ENCODE measurements at regions not wholly inside any gene's neighbourhood (a gene's known extent, or its start where the extent isn't known, plus 50 kb on each side); places are given as distances from the start of the nearest gene placed in this dataset.

GRCh38 chr7:121563177-121563576 lies 167.1 kb upstream of the FAM3C start:
- TF ChIP-seq CTCF (IDR thresholded peaks at IDR 0.05; ENCODE audit: borderline replicate concordance, extremely low read depth, insufficient read depth), result no peak
- Histone ChIP-seq H3K4me1 (ENCODE audit: control insufficient read depth in 2 of 3, insufficient read depth in 2 of 3, low read depth in 1 of 3, low read length in 3 of 3) (no peaks in the 10 kb centered on the region), H3K9ac (ENCODE audit: low read length in 3 of 3) (no peak overlapping the region), H3K9me3 (ENCODE audit: control insufficient read depth in 2 of 3, insufficient read depth in 1 of 3, low read length in 3 of 3) (no peaks in the 10 kb centered on the region), H3K36me3 (ENCODE audit: control insufficient read depth in 2 of 3, insufficient read depth in 3 of 3, low read length in 3 of 3) (no peaks in the 10 kb centered on the region), H3K27me3 (ENCODE audit: control insufficient read depth, insufficient read depth, low read length) (no peaks in the 10 kb centered on the region), H3K27ac (ENCODE audit: low read depth in 2 of 2, low read length in 2 of 2) (no peak overlapping the region), H3K4me3 (ENCODE audit: low read length in 3 of 3) (no peak overlapping the region)
- DNase-seq (no peak), FAIRE-seq (no peak)
- intact Hi-C loops (cut with DNase I), result no loop called here

- intact Hi-C loops (cut with DNase I), result no loop called here
- DNase-seq (no peak), FAIRE-seq (no peak)
- TF ChIP-seq CTCF (IDR thresholded peaks at IDR 0.05; ENCODE audit: borderline replicate concordance, extremely low read depth, insufficient read depth), result no peak
- no peak overlapping the region for H3K4me3 ChIP-seq (ENCODE audit: low read length in 3 of 3)
- no peak overlapping the region for H3K9ac ChIP-seq (ENCODE audit: low read length in 3 of 3)
- H3K36me3 ChIP-seq (ENCODE audit: control insufficient read depth in 2 of 3, insufficient read depth in 3 of 3, low read length in 3 of 3), result no peaks in the 10 kb centered on the region
- H3K27ac ChIP-seq (ENCODE audit: low read depth in 2 of 2, low read length in 2 of 2), result no peak overlapping the region
- no peaks in the 10 kb centered on the region for H3K4me1 ChIP-seq (ENCODE audit: control insufficient read depth in 2 of 3, insufficient read depth in 2 of 3, low read depth in 1 of 3, low read length in 3 of 3)
- no peaks in the 10 kb centered on the region for H3K9me3 ChIP-seq (ENCODE audit: control insufficient read depth in 2 of 3, insufficient read depth in 1 of 3, low read length in 3 of 3)
- no peaks in the 10 kb centered on the region for H3K27me3 ChIP-seq (ENCODE audit: control insufficient read depth, insufficient read depth, low read length)
These were observed 166.2 kb upstream of the FAM3C start for GRCh38 chr7:121562259-121562658.

GRCh38 chr7:121561717-121562116 lies 165.6 kb upstream of the FAM3C start:
- no peak overlapping the region for H3K27ac ChIP-seq (ENCODE audit: low read depth in 2 of 2, low read length in 2 of 2)
- H3K27me3 ChIP-seq (ENCODE audit: control insufficient read depth, insufficient read depth, low read length), result no peaks in the 10 kb centered on the region
- intact Hi-C loops (cut with DNase I), result no loop called here
- no peak for FAIRE-seq
- TF ChIP-seq CTCF (IDR thresholded peaks at IDR 0.05; ENCODE audit: borderline replicate concordance, extremely low read depth, insufficient read depth), result no peak
- H3K4me3 ChIP-seq (ENCODE audit: low read length in 3 of 3), result no peak overlapping the region
- H3K36me3 ChIP-seq (ENCODE audit: control insufficient read depth in 2 of 3, insufficient read depth in 3 of 3, low read length in 3 of 3), result no peaks in the 10 kb centered on the region
- no peaks in the 10 kb centered on the region for H3K9me3 ChIP-seq (ENCODE audit: control insufficient read depth in 2 of 3, insufficient read depth in 1 of 3, low read length in 3 of 3)
- H3K9ac ChIP-seq (ENCODE audit: low read length in 3 of 3), result no peak overlapping the region
- no peak for DNase-seq
- H3K4me1 ChIP-seq (ENCODE audit: control insufficient read depth in 2 of 3, insufficient read depth in 2 of 3, low read depth in 1 of 3, low read length in 3 of 3), result no peaks in the 10 kb centered on the region

GRCh38 chr7:121560267-121560990 lies 164.3 kb upstream of the FAM3C start:
- Histone ChIP-seq H3K9me3 (ENCODE audit: control insufficient read depth in 2 of 3, insufficient read depth in 1 of 3, low read length in 3 of 3) (no peaks in the 10 kb centered on the region), H3K9ac (ENCODE audit: low read length in 3 of 3) (no peak overlapping the region), H3K27ac (ENCODE audit: low read depth in 2 of 2, low read length in 2 of 2) (no peak overlapping the region), H3K4me3 (ENCODE audit: low read length in 3 of 3) (no peak overlapping the region), H3K36me3 (ENCODE audit: control insufficient read depth in 2 of 3, insufficient read depth in 3 of 3, low read length in 3 of 3) (no peaks in the 10 kb centered on the region), H3K27me3 (ENCODE audit: control insufficient read depth, insufficient read depth, low read length) (no peaks in the 10 kb centered on the region), H3K4me1 (ENCODE audit: control insufficient read depth in 2 of 3, insufficient read depth in 2 of 3, low read depth in 1 of 3, low read length in 3 of 3) (no peaks in the 10 kb centered on the region)
- TF ChIP-seq CTCF (IDR thresholded peaks at IDR 0.05; ENCODE audit: borderline replicate concordance, extremely low read depth, insufficient read depth), result no peak
- DNase-seq (no peak), FAIRE-seq (no peak)
- intact Hi-C loops (cut with DNase I), result no loop called here
